GM18870 (cell line): ENCODE measurements at regions not wholly inside any gene's neighbourhood (a gene's known extent, or its start where the extent isn't known, plus 50 kb on each side); places are given as distances from the start of the nearest gene placed in this dataset.

Source experiments
- ATAC-seq: cut with Tn5 transposase; IDR thresholded peaks from one replicate; pipeline ENCODE4 v1.9.1; 2021; ENCODE audit warnings: moderate library complexity; ENCODE audit not compliant: unreplicated experiment

- ATAC-seq: no peak
Observed at GRCh38 chr5:35324679-35325078, 94.4 kb upstream of the PRLR start.

GRCh38 chr5:35324201-35324600, 93.9 kb upstream of the PRLR start:
- ATAC-seq: no peak

- peak; percentile 22 for ATAC-seq
Observed at GRCh38 chr5:35320029-35320428, 89.7 kb upstream of the PRLR start.

DNA sequence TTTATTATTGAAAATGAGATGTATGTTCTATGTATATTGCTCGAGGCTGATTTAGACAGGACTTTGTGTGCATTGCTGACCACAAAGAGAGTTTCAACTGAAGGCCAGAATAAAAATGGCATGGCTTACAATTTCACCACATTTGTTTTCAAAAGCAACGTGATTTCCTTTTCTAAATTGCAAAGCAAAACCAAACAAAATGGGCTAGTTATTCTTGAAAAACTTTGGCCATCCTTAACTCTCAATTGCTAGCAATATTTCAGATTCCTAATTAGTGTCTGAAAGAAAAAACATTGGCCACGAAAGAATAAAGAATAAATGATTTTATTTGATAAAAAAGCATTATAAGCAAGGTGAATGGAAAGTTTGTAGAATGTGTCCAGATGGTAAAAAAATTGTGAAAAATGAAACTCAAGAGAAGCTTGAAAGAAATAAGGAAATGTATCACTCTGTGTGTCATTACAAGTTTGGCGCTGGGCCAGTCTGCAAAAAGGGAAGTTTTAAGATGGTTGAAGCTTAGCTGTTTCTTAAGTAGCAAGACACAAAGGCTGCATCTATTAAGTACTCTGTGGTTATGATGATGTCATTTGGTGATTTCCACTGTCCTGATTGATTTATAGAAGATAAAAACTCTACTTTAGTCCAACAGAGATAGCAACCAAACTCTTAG, 89.2 kb upstream of the PRLR start:
- ATAC-seq: peak; percentile 98

GRCh38 chr5:35317586-35317985, 87.3 kb upstream of the PRLR start:
- ATAC-seq: no peak

DNA sequence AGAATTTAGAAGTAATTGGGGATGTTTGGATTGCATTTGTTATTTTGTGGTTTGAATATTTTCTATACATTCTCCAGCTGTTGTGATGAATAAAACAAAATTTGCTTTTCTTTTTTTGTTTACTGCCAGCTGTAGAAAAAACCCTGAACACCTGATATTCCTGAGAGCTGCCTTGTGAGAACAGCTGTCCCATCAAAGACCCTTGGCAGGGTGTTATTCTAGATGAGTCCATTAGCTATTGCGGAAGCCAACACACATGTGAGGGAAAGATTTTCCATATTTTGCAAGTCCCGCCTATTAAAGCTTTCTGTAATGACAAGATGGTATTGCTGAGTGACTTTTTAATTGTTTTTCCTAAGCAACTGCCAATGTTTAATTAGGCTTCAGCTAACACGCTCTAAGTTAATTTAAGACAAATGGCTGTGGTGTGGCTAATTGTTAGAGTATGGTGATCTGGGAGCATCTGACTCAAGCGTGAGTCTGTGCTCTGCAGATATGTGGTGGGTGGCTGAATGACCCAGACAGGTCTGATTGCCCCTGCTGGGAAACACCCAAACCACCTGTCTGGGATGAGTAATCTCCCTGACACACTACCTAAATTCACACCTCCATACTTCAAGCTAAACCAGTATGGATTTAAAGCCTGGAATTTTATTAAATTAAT, 86.5 kb upstream of the PRLR start:
- no peak for ATAC-seq

DNA sequence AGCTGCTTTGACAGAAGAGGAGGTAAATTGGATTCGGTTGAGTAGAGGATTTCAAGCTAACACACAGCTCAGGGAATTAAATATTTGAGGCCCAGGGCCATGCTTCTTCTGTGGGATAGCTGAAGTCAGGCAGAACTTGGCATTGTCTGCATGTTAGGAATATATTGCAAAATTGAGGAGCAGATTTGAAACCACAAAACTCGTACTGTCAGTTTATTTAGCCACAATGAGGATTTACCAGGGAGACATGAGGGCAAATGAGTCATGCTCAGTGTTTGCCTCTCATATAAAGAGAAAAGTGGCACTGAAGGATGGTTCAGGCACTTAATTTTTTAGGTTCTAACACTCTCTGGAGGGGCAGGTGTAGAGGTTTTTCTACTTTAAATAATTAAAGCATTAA, 83.0 kb upstream of the PRLR start:
- no peak for ATAC-seq

DNA sequence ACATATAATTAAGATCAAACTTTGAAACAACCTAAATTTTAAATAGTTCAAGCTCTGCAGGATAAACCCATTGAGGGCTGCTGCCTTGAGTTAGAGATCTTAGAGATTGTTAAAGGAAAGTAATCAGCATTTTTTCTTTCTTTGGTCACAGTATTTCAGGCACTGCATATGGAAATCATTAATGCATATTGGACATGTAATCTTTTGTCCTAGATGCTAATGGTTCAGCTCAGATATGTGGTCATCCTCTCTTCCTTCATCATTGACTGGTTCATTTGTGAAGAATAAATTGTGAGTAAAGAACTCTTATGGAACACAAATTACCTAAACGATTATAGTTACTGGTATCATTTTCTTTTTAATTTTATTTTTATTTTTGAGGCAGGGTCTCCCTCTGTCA, 82.0 kb upstream of the PRLR start:
- no peak for ATAC-seq

GRCh38 chr5:35309365-35310130, 79.3 kb upstream of the PRLR start:
- ATAC-seq: no peak

DNA sequence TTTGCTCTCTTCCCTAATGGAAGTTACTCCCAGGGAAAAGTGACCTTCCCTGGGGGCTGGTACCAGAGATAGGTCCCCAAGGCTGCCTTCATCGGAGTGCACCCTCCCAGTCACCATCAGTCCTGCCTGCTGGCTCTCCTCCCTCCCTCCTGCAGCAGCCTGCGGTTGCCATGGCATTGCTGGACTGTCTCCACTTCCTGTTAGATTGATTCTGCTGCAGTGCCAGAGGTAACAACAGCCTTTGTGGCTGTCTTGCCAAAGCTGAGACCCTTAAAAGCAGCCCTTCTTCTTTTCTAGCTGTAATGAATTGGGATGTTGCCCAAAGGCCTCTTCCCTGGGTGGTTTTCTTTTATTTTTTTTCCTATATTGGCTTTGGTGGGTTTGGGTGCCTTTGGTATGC, 78.1 kb upstream of the PRLR start:
- ATAC-seq: no peak

DNA sequence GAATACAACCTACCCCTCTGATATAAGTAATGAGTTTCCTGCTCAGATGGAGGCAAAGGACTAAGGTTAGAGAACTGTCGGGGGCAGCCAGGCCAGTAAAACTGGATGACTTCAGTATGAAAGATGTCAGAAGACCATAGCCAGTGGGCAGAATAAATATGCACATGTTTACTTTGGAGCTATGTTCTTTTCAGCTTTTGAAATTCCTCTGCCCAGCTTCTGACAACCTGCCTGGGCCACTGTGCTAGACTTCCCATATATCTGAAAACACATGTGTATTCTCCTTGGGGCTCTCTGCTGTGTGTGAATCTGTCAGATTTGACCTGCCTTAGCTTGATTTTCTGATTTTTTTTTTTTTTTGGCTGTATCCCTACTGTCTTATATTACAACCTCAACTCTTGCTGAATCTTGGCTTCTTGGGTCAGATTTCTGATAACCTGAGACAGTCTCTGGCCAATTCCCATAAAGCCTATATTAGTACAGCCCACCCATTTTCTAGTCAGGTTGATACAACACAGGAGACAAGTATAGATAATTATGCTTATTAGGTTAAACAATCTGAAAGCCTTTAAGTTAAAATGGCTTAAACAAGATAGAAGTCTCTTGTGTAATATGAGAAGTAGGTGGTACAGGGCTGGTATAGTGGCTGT, 76.6 kb upstream of the PRLR start:
- ATAC-seq: no peak

DNA sequence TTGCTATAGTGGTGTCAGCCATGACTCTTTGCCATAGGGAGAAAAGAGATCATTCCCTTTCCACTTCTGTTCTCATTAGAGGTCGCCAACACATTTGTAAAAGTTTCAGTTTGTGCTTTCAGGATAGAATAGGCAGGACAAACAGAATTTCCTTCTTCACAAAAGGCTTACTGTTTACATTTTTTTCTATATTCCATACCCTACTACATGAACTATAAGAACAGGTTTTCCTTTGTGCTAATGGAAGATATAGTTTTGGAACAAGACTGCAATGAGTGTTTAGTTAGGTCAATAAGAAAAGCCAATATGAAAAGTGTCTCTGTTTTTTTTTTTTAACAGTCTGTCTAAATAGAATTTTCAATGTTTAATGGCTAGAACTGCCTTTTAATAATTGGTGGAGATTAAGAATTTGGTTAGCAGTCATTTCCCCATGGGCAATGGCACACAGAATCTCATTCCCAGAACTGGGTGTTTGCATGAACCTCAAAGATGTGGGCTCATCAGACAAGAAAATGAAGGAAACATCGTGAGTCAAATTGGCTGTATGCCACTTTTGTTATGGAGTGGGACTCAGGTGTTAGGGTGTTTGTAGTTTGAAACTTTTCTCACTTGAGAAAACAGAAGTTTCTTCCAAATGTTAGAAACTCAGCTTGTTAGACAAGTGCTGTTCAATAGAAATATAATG, 75.2 kb upstream of the PRLR start:
- ATAC-seq: no peak

- ATAC-seq: no peak
Observed at GRCh38 chr5:35304291-35304690, 74.0 kb upstream of the PRLR start.

- no peak for ATAC-seq
Observed at GRCh38 chr5:35303152-35303551, 72.9 kb upstream of the PRLR start.

GRCh38 chr5:35302544-35302943, 72.3 kb upstream of the PRLR start:
- ATAC-seq: peak; percentile 98

- ATAC-seq: no peak
Observed at GRCh38 chr5:35297755-35298154, 67.5 kb upstream of the PRLR start.

DNA sequence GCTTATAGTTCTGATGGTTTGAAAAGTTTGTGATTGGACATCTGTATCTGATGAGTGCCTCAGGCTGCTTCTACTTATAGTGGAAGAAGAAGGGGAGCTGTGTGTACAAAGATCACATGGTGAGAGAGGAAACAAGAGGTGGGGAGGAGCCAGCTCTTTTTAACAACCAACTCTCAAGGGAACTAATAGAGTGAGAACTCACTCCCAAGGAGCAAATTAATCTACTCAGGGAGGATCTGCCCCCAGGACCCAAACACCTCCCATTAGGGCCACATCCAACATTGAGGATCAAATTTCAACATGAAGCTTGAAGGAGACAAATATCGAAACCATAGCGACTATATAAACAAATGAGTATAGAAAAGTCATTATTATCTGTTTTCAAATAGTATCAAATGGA, 64.7 kb upstream of the PRLR start:
- no peak for ATAC-seq

- ATAC-seq: no peak
Observed at GRCh38 chr5:35294017-35294416, 63.7 kb upstream of the PRLR start.

DNA sequence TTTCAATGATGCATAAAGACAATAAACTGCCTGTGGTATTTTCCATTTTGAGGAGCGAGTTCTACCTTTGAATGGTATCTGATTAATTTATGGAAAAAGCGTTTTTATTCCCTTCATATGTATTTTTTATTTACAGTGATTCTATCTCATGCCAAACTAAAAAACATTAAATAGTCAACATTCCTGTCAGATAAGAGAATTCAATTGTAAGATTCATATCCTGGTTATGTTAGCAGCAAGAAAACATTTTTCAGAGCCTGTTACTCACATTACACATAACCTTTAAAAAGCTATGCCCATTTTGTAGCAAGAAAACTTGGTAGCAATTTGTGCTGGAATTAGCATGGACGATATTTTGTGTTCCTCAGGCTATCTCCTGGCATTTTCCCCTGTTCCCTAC, 55.1 kb upstream of the PRLR start:
- no peak for ATAC-seq

GRCh38 chr5:35285011-35285410, 54.7 kb upstream of the PRLR start:
- ATAC-seq: no peak

- no peak for ATAC-seq
Observed at GRCh38 chr5:35284364-35284763, 54.1 kb upstream of the PRLR start.
